ENCODE measurements at regions not wholly inside any gene's neighbourhood (a gene's known extent, or its start where the extent isn't known, plus 50 kb on each side); places are given as distances from the start of the nearest gene placed in this dataset.

DNA sequence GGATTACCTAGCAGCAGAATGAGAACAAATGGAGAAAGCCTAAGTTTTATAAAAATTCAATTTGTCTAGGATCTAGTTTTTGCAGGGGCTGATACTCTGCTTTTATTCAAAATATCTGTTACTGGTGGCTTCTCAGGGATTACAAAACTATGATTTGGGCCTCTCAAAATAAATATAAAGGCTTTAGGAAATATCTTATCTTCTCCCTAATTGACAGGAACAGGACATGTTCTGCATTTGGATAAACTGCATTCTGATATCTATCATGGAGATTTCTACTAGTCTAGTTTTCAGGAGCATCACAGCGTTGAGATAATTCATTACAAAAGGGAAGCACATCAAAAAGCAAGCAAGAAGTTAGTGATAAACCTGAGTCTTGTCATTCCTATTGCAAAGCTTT is 127.1 kb upstream of the ITGA1 start:
- WGBS, 2 donors (ENCODE audit: extremely low coverage in 2 of 2, insufficient read length in 2 of 2, insufficient replicate concordance in 1 of 2) = no CpG with 5 or more reads among the region's 1 CpG
- Histone ChIP-seq H3K79me1 (ENCODE audit: low read depth, low read length) (no peaks in the 10 kb centered on the region), H2AFZ (ENCODE audit: low read length) (no peak overlapping the region), H3K18ac (ENCODE audit: low read length) (no peak overlapping the region), H3K4me1 (ENCODE audit: control insufficient read depth in 2 of 2, insufficient read depth in 1 of 2, low read depth in 1 of 2, low read length in 2 of 2) (no peaks in the 10 kb centered on the region), H3K23ac (ENCODE audit: low read depth, low read length, poor library complexity) (no peak overlapping the region), H3K36me3 (replicated peaks in 1 of 2; ENCODE audit: control insufficient read depth in 2 of 2, insufficient read depth in 2 of 2, low read length in 2 of 2) (no peaks in the 10 kb centered on the region), H2BK5ac (ENCODE audit: low read length) (no peak overlapping the region), H4K8ac (ENCODE audit: low read depth, low read length) (no peak overlapping the region), H3K4ac (ENCODE audit: low read length) (no peak overlapping the region), H3K9me3 (replicated peaks in 1 of 2; ENCODE audit: control insufficient read depth in 2 of 2, insufficient read depth in 1 of 2, low read depth in 1 of 2, low read length in 2 of 2) (no peaks in the 10 kb centered on the region), H3K4me2 (ENCODE audit: insufficient read depth, low read length, poor library complexity, severe bottlenecking) (no peak overlapping the region), H2AK5ac (ENCODE audit: low read depth, low read length) (no peak overlapping the region), H3K14ac (ENCODE audit: low read length) (no peak overlapping the region), H2BK15ac (ENCODE audit: low read length) (no peak overlapping the region), H3K4me3 (ENCODE audit: low read length in 2 of 2) (no peak overlapping the region), H2BK120ac (ENCODE audit: low read depth, low read length) (no peak overlapping the region), H3K27ac (replicated peaks; ENCODE audit: low read length) (no peak overlapping the region), H3K27me3 (ENCODE audit: control insufficient read depth in 3 of 3, insufficient read depth in 3 of 3, low read depth in 1 of 3, low read length in 3 of 3) (peaks cover 0 to 18% (median 0%) of the 10 kb centered on the region in 3 experiments), H2BK12ac (ENCODE audit: low read length) (no peak overlapping the region), H3K9ac (ENCODE audit: low read depth, low read length, poor library complexity) (no peak overlapping the region), H4K91ac (ENCODE audit: low read depth, low read length, poor library complexity) (no peak overlapping the region)
- DNase-seq (ENCODE audit: low spot score) = no peak

- Histone ChIP-seq H3K9me3 (replicated peaks in 1 of 2; ENCODE audit: control insufficient read depth in 2 of 2, insufficient read depth in 1 of 2, low read depth in 1 of 2, low read length in 2 of 2) (no peaks in the 10 kb centered on the region), H3K79me1 (ENCODE audit: low read depth, low read length) (no peaks in the 10 kb centered on the region), H2AFZ (ENCODE audit: low read length) (no peak overlapping the region), H2BK120ac (ENCODE audit: low read depth, low read length) (no peak overlapping the region), H3K23ac (ENCODE audit: low read depth, low read length, poor library complexity) (no peak overlapping the region), H3K18ac (ENCODE audit: low read length) (no peak overlapping the region), H3K4me3 (ENCODE audit: low read length in 2 of 2) (no peak overlapping the region), H3K14ac (ENCODE audit: low read length) (no peak overlapping the region), H3K4me1 (ENCODE audit: control insufficient read depth in 2 of 2, insufficient read depth in 1 of 2, low read depth in 1 of 2, low read length in 2 of 2) (no peaks in the 10 kb centered on the region), H4K91ac (ENCODE audit: low read depth, low read length, poor library complexity) (no peak overlapping the region), H2BK15ac (ENCODE audit: low read length) (no peak overlapping the region), H3K9ac (ENCODE audit: low read depth, low read length, poor library complexity) (no peak overlapping the region), H3K27me3 (ENCODE audit: control insufficient read depth in 3 of 3, insufficient read depth in 3 of 3, low read depth in 1 of 3, low read length in 3 of 3) (peaks cover 0 to 18% (median 0%) of the 10 kb centered on the region in 3 experiments), H2BK12ac (ENCODE audit: low read length) (no peak overlapping the region), H4K8ac (ENCODE audit: low read depth, low read length) (no peak overlapping the region), H3K4me2 (ENCODE audit: insufficient read depth, low read length, poor library complexity, severe bottlenecking) (no peak overlapping the region), H2AK5ac (ENCODE audit: low read depth, low read length) (no peak overlapping the region), H3K27ac (replicated peaks; ENCODE audit: low read length) (no peak overlapping the region), H3K4ac (ENCODE audit: low read length) (no peak overlapping the region), H2BK5ac (ENCODE audit: low read length) (no peak overlapping the region), H3K36me3 (replicated peaks in 1 of 2; ENCODE audit: control insufficient read depth in 2 of 2, insufficient read depth in 2 of 2, low read length in 2 of 2) (no peaks in the 10 kb centered on the region)
- WGBS, 2 donors (ENCODE audit: extremely low coverage in 2 of 2, insufficient read length in 2 of 2, insufficient replicate concordance in 1 of 2) = no CpG with 5 or more reads among the region's 2 CpGs
- DNase-seq (ENCODE audit: low spot score) = no peak
Measured at GRCh38 chr5:52661903-52662595, 125.7 kb upstream of the ITGA1 start.

- peaks cover 0 to 18% (median 0%) of the 10 kb centered on the region in 3 experiments for H3K27me3 ChIP-seq (ENCODE audit: control insufficient read depth in 3 of 3, insufficient read depth in 3 of 3, low read depth in 1 of 3, low read length in 3 of 3)
- H2BK120ac ChIP-seq (ENCODE audit: low read depth, low read length) = no peak overlapping the region
- H2BK5ac ChIP-seq (ENCODE audit: low read length) = no peak overlapping the region
- no peak overlapping the region for H3K4ac ChIP-seq (ENCODE audit: low read length)
- no peaks in the 10 kb centered on the region for H3K4me1 ChIP-seq (ENCODE audit: control insufficient read depth in 2 of 2, insufficient read depth in 1 of 2, low read depth in 1 of 2, low read length in 2 of 2)
- no peaks in the 10 kb centered on the region for H3K79me1 ChIP-seq (ENCODE audit: low read depth, low read length)
- no peak overlapping the region for H3K18ac ChIP-seq (ENCODE audit: low read length)
- no peak overlapping the region for H4K91ac ChIP-seq (ENCODE audit: low read depth, low read length, poor library complexity)
- no peak overlapping the region for H2BK15ac ChIP-seq (ENCODE audit: low read length)
- H4K8ac ChIP-seq (ENCODE audit: low read depth, low read length) = no peak overlapping the region
- no peak overlapping the region for H2BK12ac ChIP-seq (ENCODE audit: low read length)
- H2AK5ac ChIP-seq (ENCODE audit: low read depth, low read length) = no peak overlapping the region
- no peak overlapping the region for H3K4me3 ChIP-seq (ENCODE audit: low read length in 2 of 2)
- H3K14ac ChIP-seq (ENCODE audit: low read length) = no peak overlapping the region
- H3K23ac ChIP-seq (ENCODE audit: low read depth, low read length, poor library complexity) = no peak overlapping the region
- H3K9me3 ChIP-seq (replicated peaks in 1 of 2; ENCODE audit: control insufficient read depth in 2 of 2, insufficient read depth in 1 of 2, low read depth in 1 of 2, low read length in 2 of 2) = no peaks in the 10 kb centered on the region
- no peak overlapping the region for H3K9ac ChIP-seq (ENCODE audit: low read depth, low read length, poor library complexity)
- no CpG with 5 or more reads among the region's 2 CpGs for WGBS, 2 donors (ENCODE audit: extremely low coverage in 2 of 2, insufficient read length in 2 of 2, insufficient replicate concordance in 1 of 2)
- no peak overlapping the region for H2AFZ ChIP-seq (ENCODE audit: low read length)
- H3K36me3 ChIP-seq (replicated peaks in 1 of 2; ENCODE audit: control insufficient read depth in 2 of 2, insufficient read depth in 2 of 2, low read length in 2 of 2) = no peaks in the 10 kb centered on the region
- no peak for DNase-seq (ENCODE audit: low spot score)
- no peak overlapping the region for H3K27ac ChIP-seq (replicated peaks; ENCODE audit: low read length)
- no peak overlapping the region for H3K4me2 ChIP-seq (ENCODE audit: insufficient read depth, low read length, poor library complexity, severe bottlenecking)
Measured at GRCh38 chr5:52665559-52665958, 122.2 kb upstream of the ITGA1 start.

DNA sequence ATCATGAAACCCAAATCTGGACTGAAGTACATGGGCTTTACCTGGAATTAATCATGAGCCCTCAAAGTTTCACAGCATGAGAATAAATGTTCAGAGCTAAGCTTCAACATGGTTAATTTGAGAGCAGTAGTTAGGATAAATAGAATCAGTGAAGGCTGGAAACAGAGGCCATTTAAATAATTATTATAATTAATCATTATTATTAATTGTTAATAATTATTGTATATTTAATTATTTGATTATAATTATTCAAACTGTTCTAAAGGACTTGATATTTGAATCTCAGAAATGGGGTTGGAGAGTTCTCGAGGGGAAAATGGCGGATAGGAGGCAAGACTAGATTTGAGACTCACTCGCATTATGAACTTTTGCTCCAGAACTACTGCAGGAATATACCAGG is 119.6 kb upstream of the ITGA1 start:
- no peak overlapping the region for H3K23ac ChIP-seq (ENCODE audit: low read depth, low read length, poor library complexity)
- no peaks in the 10 kb centered on the region for H3K36me3 ChIP-seq (replicated peaks in 1 of 2; ENCODE audit: control insufficient read depth in 2 of 2, insufficient read depth in 2 of 2, low read length in 2 of 2)
- H4K91ac ChIP-seq (ENCODE audit: low read depth, low read length, poor library complexity) = no peak overlapping the region
- no peak overlapping the region for H2AFZ ChIP-seq (ENCODE audit: low read length)
- no peak overlapping the region for H2AK5ac ChIP-seq (ENCODE audit: low read depth, low read length)
- H3K4me1 ChIP-seq (ENCODE audit: control insufficient read depth in 2 of 2, insufficient read depth in 1 of 2, low read depth in 1 of 2, low read length in 2 of 2) = no peaks in the 10 kb centered on the region
- no peak overlapping the region for H2BK120ac ChIP-seq (ENCODE audit: low read depth, low read length)
- H3K9ac ChIP-seq (ENCODE audit: low read depth, low read length, poor library complexity) = no peak overlapping the region
- no peak overlapping the region for H3K18ac ChIP-seq (ENCODE audit: low read length)
- no peaks in the 10 kb centered on the region for H3K79me1 ChIP-seq (ENCODE audit: low read depth, low read length)
- peaks cover 0 to 6% (median 0%) of the 10 kb centered on the region in 3 experiments for H3K27me3 ChIP-seq (ENCODE audit: control insufficient read depth in 3 of 3, insufficient read depth in 3 of 3, low read depth in 1 of 3, low read length in 3 of 3)
- no peak overlapping the region for H2BK5ac ChIP-seq (ENCODE audit: low read length)
- no peak overlapping the region for H2BK15ac ChIP-seq (ENCODE audit: low read length)
- no peak overlapping the region for H3K14ac ChIP-seq (ENCODE audit: low read length)
- H4K8ac ChIP-seq (ENCODE audit: low read depth, low read length) = no peak overlapping the region
- no peak overlapping the region for H3K4ac ChIP-seq (ENCODE audit: low read length)
- no peak overlapping the region for H3K4me3 ChIP-seq (ENCODE audit: low read length in 2 of 2)
- H3K9me3 ChIP-seq (replicated peaks in 1 of 2; ENCODE audit: control insufficient read depth in 2 of 2, insufficient read depth in 1 of 2, low read depth in 1 of 2, low read length in 2 of 2) = no peaks in the 10 kb centered on the region
- no peak for DNase-seq (ENCODE audit: low spot score)
- no peak overlapping the region for H3K27ac ChIP-seq (replicated peaks; ENCODE audit: low read length)
- H2BK12ac ChIP-seq (ENCODE audit: low read length) = no peak overlapping the region
- no peak overlapping the region for H3K4me2 ChIP-seq (ENCODE audit: insufficient read depth, low read length, poor library complexity, severe bottlenecking)
- WGBS, 2 donors (ENCODE audit: extremely low coverage in 2 of 2, insufficient read length in 2 of 2, insufficient replicate concordance in 1 of 2) = no CpG with 5 or more reads among the region's 3 CpGs
